HG03558 (cell line): ENCODE measurements at regions not wholly inside any gene's neighbourhood (a gene's known extent, or its start where the extent isn't known, plus 50 kb on each side); places are given as distances from the start of the nearest gene placed in this dataset.
A peak's percentile ranks its signal among the peaks of the same experiment; 100 is the strongest.
"Not testable (repeated sequence)": the region's sequence is repeated elsewhere in the genome, so short reads cannot be mapped to it uniquely, and the experiment has no call there.

Source experiments
- ATAC-seq: cut with Tn5 transposase; IDR thresholded peaks from one replicate; pipeline ENCODE4 v1.9.1; 2021; ENCODE audit warnings: moderate number of reproducible peaks; ENCODE audit not compliant: unreplicated experiment; ENCODE audit errors: extremely low read depth

DNA sequence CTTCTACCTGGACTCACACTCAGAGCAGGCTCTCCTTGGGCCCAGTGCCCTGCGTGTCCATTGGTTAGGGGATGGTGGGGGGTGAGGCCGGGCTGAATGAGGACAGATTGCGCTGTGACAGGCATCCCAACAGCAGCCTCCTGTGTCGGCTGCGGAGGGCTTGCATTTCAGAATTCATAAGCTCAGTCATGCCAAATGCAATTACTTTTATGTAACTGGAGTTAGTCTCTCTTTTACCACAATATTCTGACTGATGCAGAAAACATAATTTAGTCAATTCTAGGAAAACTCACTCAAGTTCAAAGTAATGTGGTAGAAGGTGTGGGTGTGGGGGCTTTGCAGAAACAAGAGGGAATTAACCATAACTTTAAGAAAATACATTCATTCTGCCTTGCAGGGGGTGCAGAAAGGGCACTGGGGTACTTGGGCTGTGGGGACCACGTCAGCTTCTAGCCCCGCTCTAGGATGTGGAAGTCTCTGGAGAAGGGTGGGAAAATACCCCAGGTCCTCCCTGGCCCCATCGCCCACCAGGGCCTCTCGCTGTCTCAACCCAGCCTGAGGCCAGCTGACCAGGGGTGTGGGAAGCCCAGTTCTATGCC is 257.7 kb downstream of the ADGRD1 start:
- ATAC-seq: no peak

DNA sequence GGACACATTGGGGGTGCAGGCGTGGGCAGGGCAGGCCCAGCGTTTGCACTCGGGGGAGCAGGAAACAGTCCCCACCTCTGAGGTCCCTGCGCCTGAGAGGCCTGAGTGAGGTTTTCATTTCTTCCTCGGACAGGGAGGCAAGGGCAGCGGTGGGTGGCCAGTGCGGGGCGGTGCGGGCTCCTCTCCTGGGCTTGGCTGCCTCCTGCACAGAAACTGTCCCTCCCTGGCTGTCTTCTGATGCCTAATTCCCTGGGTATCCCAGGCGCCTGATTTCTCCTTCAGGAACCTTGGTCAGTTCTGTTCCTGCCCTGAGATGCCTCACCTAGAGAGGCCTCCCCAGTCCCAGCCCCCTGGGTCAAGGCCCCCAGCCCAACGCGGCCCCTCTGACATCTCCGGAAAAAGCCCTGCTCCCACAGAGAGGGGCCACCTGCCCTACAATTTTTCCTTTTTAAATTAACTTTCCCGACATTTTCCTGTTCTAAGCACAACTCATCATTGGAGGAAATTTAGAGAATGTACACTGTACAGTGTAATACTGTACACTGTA is 260.3 kb downstream of the ADGRD1 start:
- no peak for ATAC-seq

DNA sequence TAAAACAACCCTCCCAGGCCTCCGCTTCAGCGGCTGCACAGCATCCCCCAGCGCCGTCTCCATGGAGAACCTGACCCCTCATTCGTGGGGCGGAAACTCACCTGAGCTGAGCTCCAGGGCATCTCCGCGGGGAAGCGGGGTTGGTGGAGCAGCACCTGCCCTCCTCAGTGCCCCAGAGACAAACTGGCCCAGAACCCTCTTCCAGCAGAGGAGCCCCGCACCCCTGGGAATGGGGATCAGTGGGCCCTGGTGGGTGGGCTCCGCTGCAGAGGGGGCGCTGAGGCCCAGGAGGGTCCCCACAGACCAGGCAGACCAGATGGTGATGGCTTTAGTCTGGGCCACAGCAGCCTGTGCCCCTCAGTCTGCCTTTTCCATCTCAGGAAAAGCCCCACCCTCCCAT is 261.2 kb downstream of the ADGRD1 start:
- not testable (repeated sequence) for ATAC-seq

DNA sequence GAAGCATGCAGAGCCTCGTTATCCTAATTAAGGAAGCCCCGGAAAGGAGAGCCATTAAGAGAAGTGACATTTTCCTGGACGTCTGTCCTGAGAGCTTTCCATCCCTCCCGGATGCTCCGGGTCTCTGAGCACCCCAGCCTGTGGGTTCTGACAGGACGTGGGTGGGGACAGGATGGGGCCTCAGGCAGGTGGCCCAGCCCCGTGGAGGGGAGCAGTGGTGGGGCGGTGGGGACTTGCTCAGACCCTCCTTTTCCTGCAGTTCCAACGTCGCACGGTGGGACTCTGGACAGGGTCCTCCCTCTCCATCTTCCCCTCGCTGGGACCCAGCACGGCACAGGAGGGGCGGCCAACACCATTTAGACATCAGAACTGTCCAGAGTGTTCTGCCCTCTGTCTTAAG is 262.9 kb downstream of the ADGRD1 start:
- not testable (repeated sequence) for ATAC-seq

DNA sequence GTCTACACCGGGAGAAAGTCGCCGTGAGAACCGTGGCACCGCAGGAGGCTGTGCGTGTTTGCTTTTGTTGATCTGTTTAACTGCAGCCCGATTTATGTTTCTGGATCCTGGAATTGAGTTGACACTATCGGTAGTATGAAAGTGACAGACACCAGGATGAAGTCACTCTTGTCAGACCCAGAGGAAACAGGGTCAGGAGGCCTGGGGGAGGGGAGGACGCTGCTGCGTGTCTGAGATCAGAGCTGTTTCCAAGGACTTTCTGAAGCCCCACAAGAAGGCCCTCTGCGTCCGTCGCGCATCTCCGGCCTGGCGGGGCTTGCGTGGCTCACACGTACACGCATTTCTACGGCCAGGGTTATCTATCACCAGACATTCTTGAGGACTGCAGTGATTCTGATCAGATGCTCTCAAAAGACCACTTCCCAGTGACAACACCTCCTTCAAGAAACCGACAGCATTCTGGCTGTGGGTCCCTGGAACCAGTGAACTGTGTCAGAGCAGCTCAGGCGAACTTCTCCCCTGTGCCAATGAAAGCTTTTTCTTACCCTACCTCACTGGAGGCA is 263.4 kb downstream of the ADGRD1 start:
- ATAC-seq: no peak

DNA sequence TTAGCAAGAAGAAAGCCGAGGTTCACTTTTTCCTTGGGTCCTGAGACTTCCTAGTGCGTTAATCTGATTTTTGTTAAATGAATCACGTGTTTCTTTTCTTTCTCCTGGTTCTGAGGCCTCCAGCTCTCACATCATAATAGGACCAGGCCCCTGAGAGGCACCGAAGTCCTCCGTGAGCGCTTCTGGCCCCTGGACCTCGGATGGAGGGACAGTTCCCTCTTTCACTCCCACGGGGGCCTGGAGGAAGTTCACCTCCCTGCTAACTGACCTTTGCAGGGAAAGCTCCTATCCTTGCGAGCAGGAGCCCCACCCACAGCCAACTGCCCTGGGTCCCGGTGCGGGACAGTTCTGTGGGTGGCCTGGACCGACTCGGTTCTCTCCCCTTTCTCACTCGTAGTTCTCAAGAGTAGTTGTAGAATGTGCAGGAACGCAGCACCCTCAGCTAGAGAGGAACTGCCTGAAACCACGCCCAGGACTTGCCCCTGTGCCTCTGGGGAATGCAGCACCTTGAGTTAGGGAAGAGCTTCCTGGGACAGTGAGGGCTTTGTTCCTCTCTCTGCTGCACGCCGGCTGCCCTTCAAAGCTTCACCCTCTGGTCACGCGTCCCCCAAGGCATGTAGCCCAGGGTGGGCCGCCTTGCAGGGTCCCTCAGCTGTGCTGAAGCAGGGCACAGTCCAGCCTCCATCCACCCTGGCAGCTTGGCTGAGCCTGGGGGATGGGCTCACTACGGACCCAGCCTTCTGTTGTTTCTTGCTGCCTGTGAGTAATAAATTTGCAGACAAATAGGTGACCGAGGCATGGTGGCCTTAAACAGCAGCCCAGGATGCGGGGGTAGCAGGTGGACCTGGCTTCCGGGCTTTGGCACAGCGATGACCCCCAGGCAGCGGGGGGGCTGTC is 264.6 kb downstream of the ADGRD1 start:
- no peak for ATAC-seq

DNA sequence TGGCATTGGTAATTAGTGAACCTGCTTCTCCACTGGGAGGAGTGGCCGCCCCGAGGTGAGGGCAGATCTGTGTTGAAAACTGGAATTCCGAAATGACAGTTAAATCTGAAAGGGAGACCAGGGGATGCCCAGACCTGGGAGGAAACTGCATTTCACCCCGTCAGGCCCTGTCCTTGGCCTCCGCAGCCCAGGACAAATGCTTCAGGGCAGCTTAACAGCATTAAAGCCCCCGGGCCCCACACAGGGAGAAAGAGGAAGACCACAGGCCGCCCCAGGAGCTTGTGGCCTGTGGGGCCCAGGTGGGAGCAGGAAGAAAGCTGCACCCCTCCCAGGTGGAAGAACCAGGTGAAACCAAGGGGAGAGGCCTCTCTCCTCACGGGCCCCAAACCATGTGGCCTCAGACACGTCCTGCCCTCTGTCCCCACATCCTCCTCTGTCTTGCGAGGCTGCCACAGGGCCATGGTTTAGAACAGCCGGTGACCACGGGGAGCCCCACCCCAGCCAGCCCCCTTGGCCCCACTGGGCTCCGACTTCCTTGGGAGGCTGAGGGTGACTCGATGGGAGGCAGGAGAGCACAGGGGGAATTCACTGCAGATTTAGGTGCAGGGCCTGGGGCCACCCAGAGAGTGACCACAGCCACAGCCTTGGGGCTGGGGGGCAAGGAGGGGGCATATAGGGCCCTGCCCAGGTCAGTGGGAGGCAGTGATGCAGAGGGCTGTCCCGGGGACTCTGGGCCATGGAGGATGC is 265.4 kb downstream of the ADGRD1 start:
- no peak for ATAC-seq

DNA sequence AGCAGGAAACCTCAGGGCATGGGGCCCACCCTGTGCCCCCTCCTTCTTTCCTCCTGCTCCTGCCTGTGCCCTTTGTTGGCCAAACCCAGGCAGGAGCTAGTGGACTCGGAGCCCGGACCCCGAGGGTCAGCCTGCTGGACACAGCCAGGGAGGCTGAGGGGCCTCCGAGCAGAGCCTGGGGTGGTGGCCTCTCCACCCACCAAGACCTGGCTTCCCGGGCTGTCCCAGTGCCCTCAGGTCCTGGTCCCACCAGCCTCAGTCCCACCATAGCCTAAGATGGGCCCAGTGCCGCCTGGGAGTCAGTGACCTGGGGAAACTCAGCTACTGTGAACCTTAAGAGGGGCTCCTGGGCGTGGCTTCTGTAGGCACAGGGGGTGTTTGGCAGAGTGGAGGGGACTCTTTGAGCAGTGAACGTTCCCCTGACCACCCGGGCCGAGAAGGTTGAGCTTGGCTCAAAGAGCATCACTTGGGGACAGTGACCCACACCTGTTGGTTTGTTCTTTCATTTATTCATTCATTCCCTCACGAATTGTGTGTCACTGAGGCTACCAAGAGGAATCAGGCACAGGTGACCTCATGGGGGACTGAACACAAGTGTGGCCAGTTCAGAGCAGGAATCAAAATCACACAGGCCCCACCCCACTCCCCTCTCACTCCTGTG is 266.1 kb downstream of the ADGRD1 start:
- ATAC-seq: no peak

DNA sequence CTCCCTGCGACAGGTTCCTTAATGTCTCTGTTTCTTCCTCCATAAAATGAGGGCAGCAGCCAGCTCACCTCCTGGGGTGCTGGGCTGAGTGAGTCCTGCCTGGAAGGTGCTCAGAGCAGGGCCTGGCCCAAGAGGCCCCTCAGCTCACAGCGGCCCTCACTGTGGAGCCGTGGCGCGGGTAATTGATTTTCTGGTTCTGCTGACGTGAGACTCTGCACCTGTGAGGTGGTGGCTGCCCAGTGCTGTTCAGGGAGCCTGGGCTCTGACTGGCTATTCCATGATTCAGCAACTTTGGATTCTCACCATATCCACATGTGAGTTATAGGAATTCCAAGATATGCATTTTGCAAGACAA is 266.6 kb downstream of the ADGRD1 start:
- ATAC-seq: no peak

DNA sequence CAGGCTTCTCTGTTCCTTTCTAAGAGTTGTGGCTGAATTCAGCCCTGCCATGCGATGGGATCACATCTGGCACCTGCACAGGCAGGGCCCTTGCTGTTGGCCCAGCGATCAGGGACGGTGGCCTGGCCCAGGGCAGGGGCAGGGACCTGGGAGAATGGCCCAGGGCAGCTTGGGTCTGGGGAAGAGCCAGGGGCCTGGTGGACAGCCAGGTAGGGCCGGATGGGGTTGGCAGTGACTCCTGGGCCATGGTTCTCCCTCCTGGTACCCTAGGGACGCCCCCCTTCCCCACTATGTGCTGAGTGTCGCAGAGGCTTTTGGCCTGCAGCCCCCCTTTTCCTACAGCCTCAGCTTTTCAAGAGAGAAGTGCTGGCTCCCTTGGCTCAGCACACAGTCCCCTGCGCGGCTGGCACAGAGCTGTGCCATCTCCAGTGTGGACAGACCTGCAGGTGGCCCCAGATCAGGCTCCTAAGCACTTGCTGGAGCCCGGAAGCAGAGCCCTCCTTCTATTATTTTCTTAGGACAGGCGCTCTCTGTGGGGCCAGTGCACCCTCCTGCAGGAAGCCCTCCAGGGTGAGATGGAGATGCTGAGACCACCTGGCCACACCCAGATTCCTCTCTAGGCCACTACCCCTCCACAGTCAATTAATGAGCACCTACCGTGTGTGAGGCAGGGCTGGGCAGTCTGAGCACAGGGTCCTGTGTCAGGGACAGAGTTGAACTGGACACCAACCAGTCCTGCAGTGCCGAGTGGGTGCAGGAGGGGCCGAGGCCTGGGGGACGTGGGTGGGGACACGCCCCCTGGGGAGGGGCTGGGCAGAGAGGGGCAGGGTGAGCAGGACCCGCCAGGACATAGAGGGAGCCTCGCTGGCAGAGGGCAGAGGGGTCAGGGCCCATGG is 267.6 kb downstream of the ADGRD1 start:
- ATAC-seq: no peak

DNA sequence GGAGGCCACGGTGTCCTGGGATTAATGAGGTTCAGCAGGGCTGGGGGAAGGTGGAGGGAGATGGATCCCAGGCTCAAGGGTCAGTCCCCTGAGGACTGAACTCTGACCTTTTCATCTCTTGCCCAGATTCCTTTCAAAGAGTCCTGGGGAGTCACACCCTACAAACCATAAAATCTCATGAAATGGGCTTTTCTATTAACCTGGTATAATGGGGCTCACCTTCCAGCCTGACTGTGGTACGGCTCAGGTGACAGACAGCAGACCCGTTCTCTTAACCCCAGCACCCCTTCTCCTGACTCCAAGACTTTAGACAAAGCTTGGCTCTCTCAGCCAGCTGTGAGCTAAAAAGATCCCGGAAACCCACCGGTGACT is 268.2 kb downstream of the ADGRD1 start:
- no peak for ATAC-seq

DNA sequence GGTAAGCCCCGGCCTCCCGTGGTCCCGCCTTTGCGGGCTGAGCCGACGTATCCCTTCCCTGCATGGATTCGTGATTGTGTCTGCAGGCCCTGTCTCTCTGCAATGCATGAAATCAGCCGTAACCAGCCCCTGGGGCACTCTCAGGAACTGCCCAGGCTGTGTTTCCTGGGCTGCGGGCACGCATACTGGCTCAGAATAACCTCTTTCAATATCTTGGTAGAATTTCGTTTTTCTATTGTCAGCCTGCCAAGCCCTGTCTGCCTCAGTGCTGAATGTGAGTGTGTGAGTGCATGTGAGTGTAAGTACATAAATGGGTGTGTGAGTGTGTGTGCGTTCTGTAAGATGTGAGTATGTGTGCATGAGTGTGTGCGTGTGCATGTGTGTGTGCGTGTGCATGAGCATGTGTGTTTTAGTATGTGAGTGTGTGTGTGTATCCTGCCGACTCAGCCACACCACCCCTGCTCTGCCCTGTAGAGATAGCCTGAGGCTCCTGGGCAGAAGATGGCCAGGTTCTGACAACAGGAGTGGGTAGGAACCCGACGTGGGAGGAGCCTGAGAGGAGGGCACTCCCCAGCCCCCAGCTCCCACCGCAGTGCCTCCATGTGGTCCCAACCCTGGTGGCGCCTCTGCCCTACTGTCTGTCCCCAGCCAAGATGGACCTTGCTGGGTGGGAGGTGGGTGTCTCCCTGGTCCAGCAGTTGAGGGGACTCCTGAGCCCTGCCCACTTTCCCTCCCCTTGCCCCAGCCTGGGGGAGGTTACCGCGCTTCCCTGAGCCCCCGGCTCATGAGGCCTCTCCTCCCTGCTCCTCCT is 268.8 kb downstream of the ADGRD1 start:
- ATAC-seq: peak; percentile 54

DNA sequence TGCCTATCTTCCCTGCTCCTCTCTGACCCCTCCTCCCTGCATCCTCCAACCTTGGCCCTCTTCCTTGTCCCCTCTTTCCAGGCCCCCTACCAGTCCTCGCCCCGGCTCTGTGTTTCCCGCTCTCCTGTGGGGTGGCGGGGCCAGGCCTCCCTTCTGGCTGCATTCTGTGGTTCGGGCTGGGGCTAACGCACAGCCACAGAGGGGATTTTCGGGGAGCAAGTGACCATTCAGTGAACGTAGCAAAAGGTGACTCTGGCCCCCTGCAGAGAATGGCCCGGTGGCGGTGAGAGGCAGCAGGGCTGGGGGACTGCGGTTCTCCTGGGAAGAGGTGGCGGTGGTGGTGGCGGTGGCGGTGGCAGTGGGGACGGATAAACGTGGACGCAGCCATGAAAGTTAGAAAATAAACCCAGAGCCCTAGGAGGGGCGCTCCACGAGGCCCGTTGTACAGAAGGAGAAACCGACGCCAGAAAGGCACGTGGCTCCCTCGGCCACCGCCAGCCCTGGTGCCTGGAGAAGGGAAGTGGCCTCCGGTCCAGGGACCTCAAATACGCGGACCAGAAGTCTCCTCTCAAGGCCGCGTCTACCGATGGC is 269.6 kb downstream of the ADGRD1 start:
- ATAC-seq: no peak

DNA sequence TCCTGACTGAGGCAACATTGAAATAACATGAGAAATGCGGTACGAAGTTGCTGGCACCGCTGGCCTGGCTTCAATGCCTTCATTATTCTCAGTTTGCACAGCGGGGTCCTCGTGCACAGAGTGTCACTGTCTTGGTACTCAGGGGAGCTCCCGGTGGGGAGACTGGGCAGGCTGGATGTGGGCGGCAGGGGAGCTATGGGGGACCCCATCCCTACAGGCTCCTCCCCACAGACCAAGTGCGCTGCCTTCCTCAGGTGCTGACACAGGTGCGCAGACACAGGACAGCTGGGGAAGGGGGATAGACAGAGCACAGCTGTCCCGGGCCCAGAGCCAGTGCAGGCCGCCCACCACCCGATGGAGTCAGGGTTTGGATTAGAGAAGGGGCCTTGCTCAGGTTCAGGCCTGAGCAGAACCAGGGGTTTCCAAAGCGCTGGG is 270.1 kb downstream of the ADGRD1 start:
- ATAC-seq: no peak

DNA sequence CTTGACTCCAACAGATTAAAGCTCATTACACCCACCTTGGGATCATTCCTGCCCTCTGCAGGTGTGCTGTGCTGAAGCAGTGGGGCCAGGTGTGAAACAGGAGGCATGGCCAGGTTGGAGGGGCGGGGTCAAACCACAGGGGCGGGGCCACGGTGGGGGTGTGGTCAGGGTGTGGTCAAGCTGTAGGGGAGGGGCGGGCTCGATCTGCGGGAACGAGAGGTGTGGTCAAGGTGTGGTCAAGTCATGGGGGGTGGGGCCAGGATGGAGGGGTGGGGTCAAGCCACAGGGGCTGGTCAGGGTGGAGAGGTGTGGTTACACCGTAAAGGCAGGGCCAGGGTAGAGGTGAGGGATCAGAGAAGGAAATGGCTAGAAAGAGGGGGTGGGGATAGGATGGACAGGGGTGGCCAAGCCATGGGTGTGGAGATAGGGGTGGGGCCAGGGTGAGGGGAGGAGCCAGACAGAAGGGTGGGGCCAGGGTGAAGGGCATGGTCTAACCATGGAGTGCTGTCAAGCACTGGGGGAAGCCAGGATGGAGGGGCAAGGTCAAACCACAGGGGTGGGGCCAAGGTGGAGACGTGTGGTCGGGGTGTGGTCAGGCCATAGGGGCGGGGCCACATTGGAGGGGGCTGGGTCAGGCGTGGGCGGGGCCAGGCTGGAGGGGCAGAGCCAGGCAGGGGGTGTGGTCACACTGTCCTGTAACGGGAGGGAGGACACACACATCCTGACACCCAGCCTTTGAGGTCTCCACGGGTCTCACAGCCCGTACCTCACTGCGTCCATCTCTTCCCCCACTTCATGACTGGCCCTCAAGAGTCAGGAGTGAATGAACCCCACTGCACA is 270.7 kb downstream of the ADGRD1 start:
- not testable (repeated sequence) for ATAC-seq

DNA sequence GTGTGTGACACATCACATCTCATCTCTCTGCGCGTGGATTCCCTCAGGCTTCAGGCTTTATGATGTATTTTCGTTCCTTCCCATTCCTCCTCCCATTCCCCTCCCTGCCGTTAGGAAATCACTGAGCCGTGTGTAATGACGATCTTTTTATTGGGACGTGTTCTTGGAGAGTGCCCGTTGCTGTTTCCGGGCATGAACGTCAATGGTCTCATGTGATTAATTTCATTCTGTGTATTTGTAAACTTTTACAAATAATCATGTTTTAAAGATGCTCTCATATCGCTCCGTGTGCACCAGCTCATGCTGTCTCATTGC is 271.3 kb downstream of the ADGRD1 start:
- not testable (repeated sequence) for ATAC-seq
